HCT116 (cell line): ENCODE measurements at regions not wholly inside any gene's neighbourhood (a gene's known extent, or its start where the extent isn't known, plus 50 kb on each side); places are given as distances from the start of the nearest gene placed in this dataset.

ENCODE experiments used
- ATAC-seq: fragments of 200-7000 bp; cut with Tn5 transposase; 2 replicates; pipeline ENCODE4 v1.9.1; 2020; ENCODE audit warnings: mild to moderate bottlenecking, moderate library complexity
- BruUV-seq: library from RNA; stranded (reverse); fragments of 400-500 nt; replicated peaks from 2 replicates; lab custom pipeline; 2021; lab: Mats Ljungman, UMichigan
- CTCF ChIA-PET: fragments of 300-600 bp; sonication (Branson Sonifier 250); formaldehyde crosslinking; loops from one replicate; lab custom pipeline; 2021; ENCODE audit warnings: antibody characterized with exemption; lab: Charles Lee
- POLR2A ChIA-PET: fragments of 300-600, 350-600 bp; sonication (Branson Sonifier 250); formaldehyde crosslinking; loops from one replicate; lab custom pipeline; 2021; ENCODE audit warnings: antibody characterized with exemption; lab: Charles Lee
- RAD21 ChIA-PET, 2 experiments: fragments of 300-600 bp; sonication (Branson Sonifier 250); formaldehyde crosslinking; loops; one replicate each; lab custom pipeline; 2023; ENCODE audit warnings: low total read pairs in 2 of 2; ENCODE audit not compliant: uncharacterized antibody in 2 of 2, unreplicated experiment in 2 of 2, low non-redundant PET in 1 of 2; lab: Charles Lee
- DNase-seq: peaks from one replicate; pipeline ENCODE4 v3.0.0-alpha.2; 2010; ENCODE audit warnings: low read depth, low spot score
- H2AFZ ChIP-seq: fragments of 200-600 bp; shearing (Covaris generic), sonication (generic); 2 replicates; pipeline ENCODE4 v1.6.1; 2017; ENCODE audit warnings: low read depth, mixed run types, mixed read lengths, antibody characterized with exemption, low read length; ENCODE audit not compliant: poor library complexity, severe bottlenecking
- H3K27ac ChIP-seq: 2 replicates; pipeline ENCODE4 v1.5.1; 2012; ENCODE audit warnings: low read depth, low read length
- H3K27me3 ChIP-seq: fragments of 200-600 bp; sonication (generic); 2 replicates; pipeline ENCODE4 v1.6.1; 2016; ENCODE audit warnings: mixed run types, low read length, mixed read lengths; ENCODE audit not compliant: insufficient read depth
- H3K36me3 ChIP-seq, 2 experiments: fragments of 200-500 bp in 1 of 2; fragments of 200-600 bp in 1 of 2; sonication (Bioruptor generic) in 1 of 2; sonication (generic) in 1 of 2; 2 replicates each; pipeline versions ENCODE4 v1.5.1 to v1.6.1; 2014 to 2016; ENCODE audit warnings: low read length in 2 of 2, inconsistent platforms in 1 of 2, mixed read lengths in 1 of 2, mixed run types in 1 of 2; ENCODE audit not compliant: insufficient read depth in 2 of 2, control insufficient read depth in 1 of 2
- H3K4me1 ChIP-seq, 2 experiments: fragments of 200-600 bp in 1 of 2; sonication (generic) in 1 of 2; 2 replicates each; pipeline versions ENCODE4 v1.5.1 to v1.6.1; 2012 to 2017; ENCODE audit warnings: low read length in 2 of 2, inconsistent platforms in 1 of 2, mild to moderate bottlenecking in 1 of 2, mixed read lengths in 1 of 2, mixed run types in 1 of 2, moderate library complexity in 1 of 2; ENCODE audit not compliant: insufficient read depth in 2 of 2, control insufficient read depth in 1 of 2
- H3K4me2 ChIP-seq: fragments of 200-600 bp; sonication (generic); 2 replicates; pipeline ENCODE4 v1.6.1; 2017; ENCODE audit warnings: mixed run types, low read length, mixed read lengths
- H3K4me3 ChIP-seq, 2 experiments: fragments of 200-600 bp in 1 of 2; sonication (generic) in 1 of 2; replicated peaks in 1 of 2; 2 replicates each; pipeline ENCODE4 v1.5.1; 2011 to 2016; ENCODE audit warnings: low read length in 2 of 2, control low read depth in 1 of 2, low read depth in 1 of 2, mild to moderate bottlenecking in 1 of 2, mixed read lengths in 1 of 2, mixed run types in 1 of 2
- H3K79me2 ChIP-seq: fragments of 200-600 bp; sonication (generic); 2 replicates; pipeline ENCODE4 v1.6.1; 2017; ENCODE audit warnings: mild to moderate bottlenecking, mixed run types, low read length, moderate library complexity, mixed read lengths; ENCODE audit not compliant: insufficient read depth
- H3K9ac ChIP-seq: fragments of 200-600 bp; sonication (generic); 2 replicates; pipeline ENCODE4 v1.6.1; 2016; ENCODE audit warnings: low read length, mixed read lengths
- H3K9me2 ChIP-seq: fragments of 200-600 bp; sonication (generic), shearing (Covaris generic); 2 replicates; pipeline ENCODE4 v1.6.1; 2017; ENCODE audit warnings: mixed run types, mild to moderate bottlenecking, moderate library complexity; ENCODE audit not compliant: insufficient read depth
- H3K9me3 ChIP-seq, 2 experiments: fragments of 200-500 bp in 1 of 2; fragments of 200-600 bp in 1 of 2; sonication (Bioruptor generic) in 1 of 2; sonication (generic) in 1 of 2; 2 replicates each; pipeline ENCODE4 v1.6.1; 2014 to 2017; ENCODE audit warnings: low read length in 2 of 2, mixed read lengths in 2 of 2, inconsistent platforms in 1 of 2, low read depth in 1 of 2, mild to moderate bottlenecking in 1 of 2, mixed run types in 1 of 2, moderate library complexity in 1 of 2; ENCODE audit not compliant: control insufficient read depth in 1 of 2, insufficient read depth in 1 of 2
- H4K20me1 ChIP-seq: fragments of 200-600 bp; sonication (generic), shearing (Covaris generic); 2 replicates; pipeline ENCODE4 v1.6.1; 2017; ENCODE audit warnings: mixed run types, mild to moderate bottlenecking, moderate library complexity; ENCODE audit not compliant: insufficient read depth
- ATF3 ChIP-seq: IDR thresholded peaks from 2 replicates; pipeline ENCODE4 v1.6.1; 2012
- CEBPB ChIP-seq: IDR thresholded peaks from 2 replicates; pipeline ENCODE4 v1.6.1; 2012; ENCODE audit warnings: low read depth
- CTCF ChIP-seq, 3 experiments: fragments of 200-600 bp in 1 of 3; sonication (generic) in 1 of 3; IDR thresholded peaks in 2 of 3; conservative IDR thresholded peaks in 1 of 3; 2 replicates each; pipeline ENCODE4 v1.5.1; 2012 to 2017; ENCODE audit warnings: low read depth in 2 of 3, low read length in 2 of 3, antibody characterized with exemption in 1 of 3, borderline replicate concordance in 1 of 3, control low read depth in 1 of 3, mild to moderate bottlenecking in 1 of 3, mixed read lengths in 1 of 3, mixed run types in 1 of 3, moderate library complexity in 1 of 3; ENCODE audit not compliant: insufficient read depth in 1 of 3
- EGR1 ChIP-seq: IDR thresholded peaks from 2 replicates; pipeline ENCODE4 v1.6.1; 2012; ENCODE audit warnings: low read depth
- ELF1 ChIP-seq: IDR thresholded peaks from 2 replicates; pipeline ENCODE4 v1.6.1; 2012; ENCODE audit warnings: low read depth, borderline replicate concordance
- JUND ChIP-seq: IDR thresholded peaks from 2 replicates; pipeline ENCODE4 v1.6.1; 2012
- MAX ChIP-seq: IDR thresholded peaks from 2 replicates; pipeline ENCODE4 v1.6.1; 2012
- POLR2A ChIP-seq: IDR thresholded peaks from 2 replicates; pipeline ENCODE4 v1.7.0; 2011; ENCODE audit warnings: borderline replicate concordance; ENCODE audit not compliant: insufficient read depth, insufficient read length; ENCODE audit errors: extremely low read depth
- POLR2AphosphoS5 ChIP-seq: IDR thresholded peaks from 2 replicates; pipeline ENCODE4 v1.6.1; 2011; ENCODE audit warnings: mild to moderate bottlenecking, low read depth, low read length, moderate library complexity
- SP1 ChIP-seq: IDR thresholded peaks from 2 replicates; pipeline ENCODE4 v1.6.1; 2012; ENCODE audit warnings: low read depth
- SRF ChIP-seq: IDR thresholded peaks from 2 replicates; pipeline ENCODE4 v1.6.1; 2012; ENCODE audit warnings: low read depth
- TCF7L2 ChIP-seq: IDR thresholded peaks from 2 replicates; pipeline ENCODE4 v1.7.0; 2011; ENCODE audit warnings: borderline replicate concordance, inconsistent platforms; ENCODE audit not compliant: insufficient read depth, insufficient read length; ENCODE audit errors: extremely low read depth
- ZBTB33 ChIP-seq: IDR thresholded peaks from 2 replicates; pipeline ENCODE4 v1.6.1; 2011; ENCODE audit warnings: mild to moderate bottlenecking, low read length, moderate library complexity; ENCODE audit not compliant: insufficient replicate concordance; ENCODE audit errors: extremely low read depth
- ZFX ChIP-seq: fragments of 450-650 bp; IDR thresholded peaks from 2 replicates; pipeline ENCODE4 v1.6.1; 2017
- ZNF274 ChIP-seq: fragments of 200-500 bp; sonication (Bioruptor generic); IDR thresholded peaks from 2 replicates; pipeline ENCODE4 v1.6.1; 2014; ENCODE audit warnings: mild to moderate bottlenecking, low read depth, low read length, inconsistent platforms
- intact Hi-C: fragments of 100-400 bp; cut with micrococcal nuclease; formaldehyde crosslinking; loops from 2 replicates; pipeline ENCODE4 v1.10.0; 2022

GRCh38 chr3:5437296-5437782, 249.8 kb downstream of the EDEM1 start (continued):
- TF ChIP-seq ZFX (no peak), ZBTB33 (no peak), SRF (no peak), JUND (no peak)

GRCh38 chr3:5437783-5438323, 250.3 kb downstream of the EDEM1 start:
- H3K27ac ChIP-seq = no peak overlapping the region
- ATAC-seq = no peak
- H3K27me3 ChIP-seq = peaks cover 7% of the 10 kb centered on the region
- ChIA-PET CTCF (no interaction called here), RAD21 (no interaction called here), POLR2A (no interaction called here)
- H2AFZ ChIP-seq = no peak overlapping the region
- H3K79me2 ChIP-seq = no peaks in the 10 kb centered on the region
- intact Hi-C loops = no loop called here
- no peak for DNase-seq
- no peaks in the 10 kb centered on the region for H3K36me3 ChIP-seq
- no peaks in the 10 kb centered on the region for H3K4me1 ChIP-seq
- H4K20me1 ChIP-seq = no peaks in the 10 kb centered on the region
- no peak for TF ChIP-seq TCF7L2
- TF ChIP-seq POLR2A = no peak
- no peak for TF ChIP-seq ATF3
- TF ChIP-seq POLR2AphosphoS5 = no peak
- TF ChIP-seq ELF1 = no peak
- no peak for TF ChIP-seq ZFX
- TF ChIP-seq MAX = no peak
- no peak for TF ChIP-seq ZNF274
- TF ChIP-seq EGR1 = no peak
- no peak for TF ChIP-seq ZBTB33
- TF ChIP-seq SP1 = no peak
- TF ChIP-seq CEBPB = no peak
- no peak for TF ChIP-seq CTCF (IDR thresholded peaks at IDR 0.05 in 2 of 3, conservative IDR thresholded peaks at IDR 0.05 in 1 of 3; ENCODE audit: borderline replicate concordance in 1 of 3, insufficient read depth in 1 of 3, low read depth in 2 of 3, low read length in 2 of 3)
- H3K9me2 ChIP-seq = no peaks in the 10 kb centered on the region
- H3K4me2 ChIP-seq = no peak overlapping the region
- no peaks in the 10 kb centered on the region for H3K9me3 ChIP-seq
- H3K4me3 ChIP-seq = no peak overlapping the region
- H3K9ac ChIP-seq = no peak overlapping the region
- BruUV-seq = no TSS peak
